H9 (cell line): ENCODE measurements at regions not wholly inside any gene's neighbourhood (a gene's known extent, or its start where the extent isn't known, plus 50 kb on each side); places are given as distances from the start of the nearest gene placed in this dataset.

Experiments used
- DNase-seq: peaks from one replicate; pipeline ENCODE4 v3.0.0-alpha.2; 2017
- H2AFZ ChIP-seq: one replicate; pipeline ENCODE4 v1.6.1; 2013; ENCODE audit warnings: mild to moderate bottlenecking, low read length, control low read depth, moderate library complexity
- H2AK5ac ChIP-seq: 2 replicates; pipeline ENCODE4 v1.6.1; 2013; ENCODE audit warnings: low read length, control low read depth, mixed read lengths; ENCODE audit not compliant: insufficient read length
- H2BK120ac ChIP-seq: one replicate; pipeline ENCODE4 v1.6.1; 2013; ENCODE audit warnings: low read depth, mild to moderate bottlenecking, low read length, control low read depth, inconsistent platforms; ENCODE audit not compliant: poor library complexity, severe bottlenecking
- H2BK12ac ChIP-seq: 2 replicates; pipeline ENCODE4 v1.6.1; 2013; ENCODE audit warnings: low read length, control low read depth, mixed read lengths, low read depth; ENCODE audit not compliant: insufficient read length
- H2BK15ac ChIP-seq: 2 replicates; pipeline ENCODE4 v1.6.1; 2013; ENCODE audit warnings: low read depth, low read length, control low read depth
- H2BK20ac ChIP-seq: one replicate; pipeline ENCODE4 v1.6.1; 2013; ENCODE audit warnings: low read depth, mild to moderate bottlenecking, low read length, control low read depth, inconsistent platforms; ENCODE audit not compliant: poor library complexity, severe bottlenecking
- H2BK5ac ChIP-seq: 2 replicates; pipeline ENCODE4 v1.6.1; 2013; ENCODE audit warnings: low read length, control low read depth, mixed read lengths; ENCODE audit not compliant: insufficient read length
- H3K14ac ChIP-seq: 2 replicates; pipeline ENCODE4 v1.6.1; 2013; ENCODE audit warnings: low read length, control low read depth; ENCODE audit not compliant: insufficient read depth
- H3K18ac ChIP-seq: 2 replicates; pipeline ENCODE4 v1.6.1; 2013; ENCODE audit warnings: low read depth, mild to moderate bottlenecking, mixed read lengths, low read length, control low read depth; ENCODE audit not compliant: insufficient read length
- H3K23ac ChIP-seq: 2 replicates; pipeline ENCODE4 v1.6.1; 2013; ENCODE audit warnings: low read length, control low read depth, mixed read lengths, low read depth; ENCODE audit not compliant: insufficient read length
- H3K23me2 ChIP-seq: 2 replicates; pipeline ENCODE4 v1.6.1; 2013; ENCODE audit warnings: low read depth, mild to moderate bottlenecking, mixed read lengths, low read length, control low read depth; ENCODE audit not compliant: insufficient read length, poor library complexity, severe bottlenecking
- H3K27ac ChIP-seq: 2 replicates; pipeline ENCODE4 v1.5.1; 2013; ENCODE audit warnings: low read length, control low read depth, mixed read lengths, low read depth; ENCODE audit not compliant: insufficient read length
- H3K27me3 ChIP-seq: 2 replicates; pipeline ENCODE4 v1.6.1; 2013; ENCODE audit warnings: low read length, control low read depth, inconsistent platforms; ENCODE audit not compliant: insufficient read depth
- H3K4ac ChIP-seq: 2 replicates; pipeline ENCODE4 v1.6.1; 2013; ENCODE audit warnings: low read depth, mild to moderate bottlenecking, control low read depth, inconsistent platforms, low read length, moderate library complexity
- H3K4me1 ChIP-seq: 2 replicates; pipeline ENCODE4 v1.6.1; 2013; ENCODE audit warnings: low read length, control low read depth, inconsistent platforms; ENCODE audit not compliant: insufficient read depth
- H3K4me2 ChIP-seq: 2 replicates; pipeline ENCODE4 v1.6.1; 2013; ENCODE audit warnings: low read length, control low read depth, mixed read lengths; ENCODE audit not compliant: insufficient read length, insufficient read depth
- H3K56ac ChIP-seq: 2 replicates; pipeline ENCODE4 v1.6.1; 2013; ENCODE audit warnings: low read depth, mild to moderate bottlenecking, mixed read lengths, low read length, control low read depth; ENCODE audit not compliant: insufficient read length
- H3K79me1 ChIP-seq: 2 replicates; pipeline ENCODE4 v1.6.1; 2013; ENCODE audit warnings: low read depth, mild to moderate bottlenecking, moderate library complexity, low read length, control low read depth, inconsistent platforms; ENCODE audit not compliant: insufficient read depth, poor library complexity, severe bottlenecking
- H3K79me2 ChIP-seq: 2 replicates; pipeline ENCODE4 v1.6.1; 2013; ENCODE audit warnings: low read length, control low read depth, inconsistent platforms; ENCODE audit not compliant: insufficient read depth
- H3K9ac ChIP-seq: 2 replicates; pipeline ENCODE4 v1.6.1; 2013; ENCODE audit warnings: low read length, control low read depth, mixed read lengths; ENCODE audit not compliant: insufficient read length; ENCODE audit errors: extremely low read depth
- H3K9me3 ChIP-seq: one replicate; pipeline ENCODE4 v1.6.1; 2013; ENCODE audit warnings: low read depth, low read length, inconsistent platforms; ENCODE audit not compliant: control insufficient read depth
- H3T11ph ChIP-seq: one replicate; pipeline ENCODE4 v1.6.1; 2013; ENCODE audit warnings: mild to moderate bottlenecking, low read length, control low read depth, inconsistent platforms
- H4K20me1 ChIP-seq: one replicate; pipeline ENCODE4 v1.6.1; 2013; ENCODE audit not compliant: control insufficient read depth, insufficient read length, insufficient read depth
- H4K5ac ChIP-seq: 2 replicates; pipeline ENCODE4 v1.6.1; 2013; ENCODE audit warnings: low read depth, mild to moderate bottlenecking, mixed read lengths, low read length, control low read depth; ENCODE audit not compliant: insufficient read length
- H4K8ac ChIP-seq: replicated peaks from 2 replicates; pipeline ENCODE4 v1.6.1; 2013; ENCODE audit warnings: low read length, control low read depth, mixed read lengths, low read depth; ENCODE audit not compliant: insufficient read length
- H4K91ac ChIP-seq: 2 replicates; pipeline ENCODE4 v1.6.1; 2013; ENCODE audit warnings: low read depth, mild to moderate bottlenecking, moderate library complexity, mixed read lengths, low read length, control low read depth; ENCODE audit not compliant: insufficient read length
- H3K27ac Mint-ChIP-seq, 3 experiments: 2 replicates in 2 of 3; 3 replicates in 1 of 3; pipeline ENCODE4 v1.8.0; 2020 to 2021; ENCODE audit warnings: mixed read lengths in 3 of 3, mild to moderate bottlenecking in 1 of 3, moderate library complexity in 1 of 3
- H3K27me3 Mint-ChIP-seq: 2 replicates; pipeline ENCODE4 v1.8.0; 2021; ENCODE audit warnings: low read depth, mild to moderate bottlenecking, moderate library complexity, mixed read lengths
- H3K36me3 Mint-ChIP-seq, 3 experiments: 2 replicates in 2 of 3; 3 replicates in 1 of 3; pipeline ENCODE4 v1.8.0; 2020 to 2021; ENCODE audit warnings: low read depth in 3 of 3, mixed read lengths in 3 of 3; ENCODE audit not compliant: insufficient read depth in 1 of 3
- H3K4me1 Mint-ChIP-seq, 2 experiments: 2 replicates each; pipeline ENCODE4 v1.8.0; 2020; ENCODE audit warnings: mixed read lengths in 2 of 2
- H3K4me3 Mint-ChIP-seq, 2 experiments: 2 replicates in 1 of 2; 3 replicates in 1 of 2; pipeline ENCODE4 v1.8.0; 2020 to 2021; ENCODE audit warnings: mild to moderate bottlenecking in 2 of 2, mixed read lengths in 2 of 2, moderate library complexity in 1 of 2
- H3K9me3 Mint-ChIP-seq, 2 experiments: 2 replicates in 1 of 2; 3 replicates in 1 of 2; pipeline ENCODE4 v1.8.0; 2020; ENCODE audit warnings: mild to moderate bottlenecking in 2 of 2, mixed read lengths in 2 of 2, moderate library complexity in 1 of 2
- WGBS: extraction: QIAGEN DNeasy Blood & Tissue Kit; methylation state at CpG from one replicate; pipeline ENCODE4 v1.1.7; 2013; ENCODE audit warnings: missing lambda C conversion rate, low lambda C conversion rate, mixed read lengths; ENCODE audit not compliant: insufficient read length; ENCODE audit errors: extremely low coverage; 5-methylcytosine and 5-hydroxymethylcytosine counted together
- TF ChIP-seq, protein P1 (sequence below): fragments of 200-600 bp; sonication (generic); conservative IDR thresholded peaks from 3 replicates; pipeline ENCODE4 v1.8.0; 2021; ENCODE audit warnings: antibody characterized with exemption, mild to moderate bottlenecking

GRCh38 chr5:2584579-2585269 is 166.8 kb downstream of the IRX2 start:
- 100% methylated on average over 2 of the region's 3 CpGs for WGBS

More at GRCh38 chr5:2584579-2585269, 166.8 kb downstream of the IRX2 start:
- no peak for DNase-seq
- Histone ChIP-seq H3K9ac (no peak overlapping the region), H3K14ac (no peak overlapping the region), H4K8ac (no peak overlapping the region), H3T11ph (no peak overlapping the region), H3K4me2 (no peak overlapping the region), H2BK12ac (no peak overlapping the region), H2BK15ac (no peak overlapping the region), H3K79me2 (no peaks in the 10 kb centered on the region), H2BK20ac (no peak overlapping the region), H2BK120ac (no peak overlapping the region), H3K18ac (no peak overlapping the region), H3K27me3 (no peaks in the 10 kb centered on the region), H2BK5ac (no peak overlapping the region), H3K23ac (no peak overlapping the region), H3K56ac (no peak overlapping the region), H4K91ac (no peak overlapping the region), H4K20me1 (no peaks in the 10 kb centered on the region), H3K79me1 (no peaks in the 10 kb centered on the region), H2AFZ (no peak overlapping the region), H3K27ac (no peak overlapping the region), H3K4me1 (no peaks in the 10 kb centered on the region), H2AK5ac (no peak overlapping the region), H4K5ac (no peak overlapping the region), H3K9me3 (no peaks in the 10 kb centered on the region), H3K23me2 (no peaks in the 10 kb centered on the region), H3K4ac (no peak overlapping the region)
- TF ChIP-seq, protein P1, sequence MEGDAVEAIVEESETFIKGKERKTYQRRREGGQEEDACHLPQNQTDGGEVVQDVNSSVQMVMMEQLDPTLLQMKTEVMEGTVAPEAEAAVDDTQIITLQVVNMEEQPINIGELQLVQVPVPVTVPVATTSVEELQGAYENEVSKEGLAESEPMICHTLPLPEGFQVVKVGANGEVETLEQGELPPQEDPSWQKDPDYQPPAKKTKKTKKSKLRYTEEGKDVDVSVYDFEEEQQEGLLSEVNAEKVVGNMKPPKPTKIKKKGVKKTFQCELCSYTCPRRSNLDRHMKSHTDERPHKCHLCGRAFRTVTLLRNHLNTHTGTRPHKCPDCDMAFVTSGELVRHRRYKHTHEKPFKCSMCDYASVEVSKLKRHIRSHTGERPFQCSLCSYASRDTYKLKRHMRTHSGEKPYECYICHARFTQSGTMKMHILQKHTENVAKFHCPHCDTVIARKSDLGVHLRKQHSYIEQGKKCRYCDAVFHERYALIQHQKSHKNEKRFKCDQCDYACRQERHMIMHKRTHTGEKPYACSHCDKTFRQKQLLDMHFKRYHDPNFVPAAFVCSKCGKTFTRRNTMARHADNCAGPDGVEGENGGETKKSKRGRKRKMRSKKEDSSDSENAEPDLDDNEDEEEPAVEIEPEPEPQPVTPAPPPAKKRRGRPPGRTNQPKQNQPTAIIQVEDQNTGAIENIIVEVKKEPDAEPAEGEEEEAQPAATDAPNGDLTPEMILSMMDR, result no peak
- no peak overlapping the region for H3K4me3 Mint-ChIP-seq
- no peaks in the 10 kb centered on the region for H3K9me3 Mint-ChIP-seq
- peaks cover 0 to 3% of the 10 kb centered on the region in 2 experiments; a peak in 1 of 4 replicates for H3K4me1 Mint-ChIP-seq
- no peak overlapping the region for H3K27ac Mint-ChIP-seq
- H3K36me3 Mint-ChIP-seq, result no peaks in the 10 kb centered on the region
- peaks cover 1% of the 10 kb centered on the region; the same call in 1 of the 2 replicates for H3K27me3 Mint-ChIP-seq
